ENCODE measurements at regions not wholly inside any gene's neighbourhood (a gene's known extent, or its start where the extent isn't known, plus 50 kb on each side); places are given as distances from the start of the nearest gene placed in this dataset.

- DNase-seq (ENCODE audit: extremely low spot score) = no peak
- no peak for TF ChIP-seq CTCF (IDR thresholded peaks at IDR 0.05; ENCODE audit: control extremely low read depth, extremely low read depth, low read depth, missing control alignments)
- ChIA-PET POLR2A (no interaction called here), CTCF (no interaction called here)
Measured at GRCh38 chr19:33914599-33914998, 117.9 kb downstream of the KCTD15 start.

GRCh38 chr19:33916792-33917191, 120.1 kb downstream of the KCTD15 start:
- CTCF ChIA-PET = interaction anchor here (1.1 kb wide), 1 partner anchor 30 kb away, joined by 3 read pairs; no protein-coding TSS in a partner anchor
- DNase-seq (ENCODE audit: extremely low spot score) = no peak
- POLR2A ChIA-PET = no interaction called here
- no peak for TF ChIP-seq CTCF (IDR thresholded peaks at IDR 0.05; ENCODE audit: control extremely low read depth, extremely low read depth, low read depth, missing control alignments)

- ChIA-PET POLR2A (no interaction called here), CTCF (interaction anchor here (0.9 kb wide), 1 partner anchor 10 kb away, joined by 3 read pairs; no protein-coding TSS in a partner anchor)
- no peak for DNase-seq (ENCODE audit: extremely low spot score)
- no peak for TF ChIP-seq CTCF (IDR thresholded peaks at IDR 0.05; ENCODE audit: control extremely low read depth, extremely low read depth, low read depth, missing control alignments)
Measured at GRCh38 chr19:33919291-33919690, 122.6 kb downstream of the KCTD15 start.

DNA sequence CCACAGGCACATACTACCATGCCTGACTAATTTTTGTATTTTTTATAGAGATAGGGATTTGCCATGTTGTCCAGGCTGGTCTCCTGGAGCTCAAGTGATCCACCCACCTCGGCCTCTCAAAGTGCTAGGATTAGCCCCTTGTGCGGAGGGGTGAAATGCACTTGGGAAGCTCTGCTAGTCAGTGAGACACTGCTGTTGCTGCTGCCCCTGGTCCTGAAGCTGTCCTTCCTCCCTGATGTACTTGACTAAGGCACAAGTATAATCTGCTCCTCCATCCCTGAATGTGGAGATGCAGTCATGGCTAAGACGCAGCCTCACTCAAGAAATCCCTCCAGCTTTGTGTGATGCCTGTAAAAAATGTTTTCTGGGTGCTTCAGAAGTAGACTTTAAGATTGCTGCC, 124.5 kb downstream of the KCTD15 start:
- TF ChIP-seq CTCF (IDR thresholded peaks at IDR 0.05; ENCODE audit: control extremely low read depth, extremely low read depth, low read depth, missing control alignments) = no peak
- POLR2A ChIA-PET = no interaction called here
- CTCF ChIA-PET = interaction anchor here (1.3 kb wide), 1 partner anchor 13 kb away, joined by 3 read pairs; no protein-coding TSS in a partner anchor
- no peak for DNase-seq (ENCODE audit: extremely low spot score)

- TF ChIP-seq CTCF (IDR thresholded peaks at IDR 0.05; ENCODE audit: control extremely low read depth, extremely low read depth, low read depth, missing control alignments) = no peak
- ChIA-PET CTCF (no interaction called here), POLR2A (no interaction called here)
- no peak for DNase-seq (ENCODE audit: extremely low spot score)
Measured at GRCh38 chr19:33926306-33926705, 129.6 kb downstream of the KCTD15 start.

DNA sequence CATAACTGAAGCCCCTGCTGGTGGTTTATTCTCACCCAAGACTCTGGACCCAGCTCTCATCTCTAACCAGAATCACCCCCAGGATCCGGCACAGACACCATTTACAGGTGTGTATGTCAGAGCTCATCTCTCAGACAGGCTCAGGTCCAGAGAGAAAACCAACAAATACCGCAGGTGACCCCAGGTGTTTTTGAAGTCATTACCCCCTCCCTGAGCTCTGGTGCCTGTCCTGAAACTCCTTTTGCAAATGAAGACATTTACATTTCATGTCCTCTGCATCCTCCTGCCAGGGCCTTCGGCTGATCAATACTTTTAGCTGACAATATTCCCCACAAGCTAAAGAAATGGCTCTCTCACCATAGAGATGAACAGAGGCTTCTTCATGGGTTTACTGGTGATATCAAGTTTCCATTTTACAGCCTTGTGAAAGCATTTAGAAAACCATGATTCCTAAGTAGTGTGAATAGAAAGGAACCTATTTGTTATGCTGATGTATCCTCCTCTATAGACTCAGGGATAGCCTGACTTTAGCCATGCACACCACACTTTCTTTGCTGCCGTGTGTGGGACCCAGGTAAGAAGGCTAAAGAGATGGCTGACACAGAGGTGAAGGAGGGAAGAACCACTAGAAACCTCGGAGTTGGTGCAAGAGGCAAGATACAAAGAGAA, 131.3 kb downstream of the KCTD15 start:
- POLR2A ChIA-PET = no interaction called here
- no peak for DNase-seq (ENCODE audit: extremely low spot score)
- no peak for TF ChIP-seq CTCF (IDR thresholded peaks at IDR 0.05; ENCODE audit: control extremely low read depth, extremely low read depth, low read depth, missing control alignments)
- CTCF ChIA-PET = no interaction called here

Measured in GM10248 (cell line).